Glutamatergic neuron (in vitro differentiated cells): ENCODE measurements at regions not wholly inside any gene's neighbourhood (a gene's known extent, or its start where the extent isn't known, plus 50 kb on each side); places are given as distances from the start of the nearest gene placed in this dataset.

ENCODE experiments used
- DNase-seq: peaks from one replicate; pipeline ENCODE4 v3.0.0; 2022
- H3K27ac Mint-ChIP-seq: one replicate; pipeline ENCODE4 v1.8.0; 2020; ENCODE audit warnings: mild to moderate bottlenecking, mixed read lengths, inconsistent platforms; ENCODE audit not compliant: unreplicated experiment
- H3K27me3 Mint-ChIP-seq: one replicate; pipeline ENCODE4 v1.8.0; 2020; ENCODE audit warnings: mild to moderate bottlenecking, moderate library complexity, mixed read lengths, inconsistent platforms; ENCODE audit not compliant: unreplicated experiment
- H3K36me3 Mint-ChIP-seq: one replicate; pipeline ENCODE4 v1.8.0; 2020; ENCODE audit warnings: mild to moderate bottlenecking, mixed read lengths, inconsistent platforms; ENCODE audit not compliant: unreplicated experiment
- H3K4me1 Mint-ChIP-seq: one replicate; pipeline ENCODE4 v1.8.0; 2020; ENCODE audit warnings: mild to moderate bottlenecking, low read depth, mixed read lengths, inconsistent platforms; ENCODE audit not compliant: unreplicated experiment
- H3K4me3 Mint-ChIP-seq: one replicate; pipeline ENCODE4 v1.8.0; 2020; ENCODE audit warnings: mild to moderate bottlenecking, mixed read lengths, inconsistent platforms; ENCODE audit not compliant: unreplicated experiment
- H3K9me3 Mint-ChIP-seq: one replicate; pipeline ENCODE4 v1.8.0; 2020; ENCODE audit warnings: mild to moderate bottlenecking, moderate library complexity, mixed read lengths, inconsistent platforms; ENCODE audit not compliant: unreplicated experiment
- TF ChIP-seq, protein P1 (sequence below): fragments of 200-600 bp; sonication (generic); IDR thresholded peaks from one replicate; pipeline ENCODE4 v1.5.0; 2021; ENCODE audit not compliant: partially characterized antibody, unreplicated experiment

DNA sequence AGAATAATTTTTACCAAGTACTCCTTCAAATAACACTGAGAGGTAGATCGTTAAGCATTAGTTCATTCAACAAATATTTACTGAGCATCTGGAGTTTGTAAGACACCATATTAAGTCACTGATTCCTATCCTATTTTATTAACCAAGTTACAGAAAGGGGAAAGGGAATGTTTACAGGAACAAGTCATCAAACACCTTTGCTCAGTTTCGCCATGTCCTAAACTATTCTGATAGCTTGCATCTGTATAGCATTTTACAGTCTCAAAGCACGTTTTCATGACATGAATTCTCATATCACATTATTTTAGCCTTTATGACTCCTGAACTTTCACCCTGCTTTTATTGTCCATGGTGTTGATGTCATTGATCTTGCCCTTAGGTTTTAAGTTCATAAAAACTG lies 89.2 kb downstream of the AREG start:
- no peak overlapping the region for H3K4me3 Mint-ChIP-seq
- no peaks in the 10 kb centered on the region for H3K9me3 Mint-ChIP-seq
- no peaks in the 10 kb centered on the region for H3K27me3 Mint-ChIP-seq
- DNase-seq: no peak
- no peaks in the 10 kb centered on the region for H3K4me1 Mint-ChIP-seq
- H3K36me3 Mint-ChIP-seq: no peaks in the 10 kb centered on the region
- H3K27ac Mint-ChIP-seq: no peak overlapping the region
- TF ChIP-seq, protein P1, sequence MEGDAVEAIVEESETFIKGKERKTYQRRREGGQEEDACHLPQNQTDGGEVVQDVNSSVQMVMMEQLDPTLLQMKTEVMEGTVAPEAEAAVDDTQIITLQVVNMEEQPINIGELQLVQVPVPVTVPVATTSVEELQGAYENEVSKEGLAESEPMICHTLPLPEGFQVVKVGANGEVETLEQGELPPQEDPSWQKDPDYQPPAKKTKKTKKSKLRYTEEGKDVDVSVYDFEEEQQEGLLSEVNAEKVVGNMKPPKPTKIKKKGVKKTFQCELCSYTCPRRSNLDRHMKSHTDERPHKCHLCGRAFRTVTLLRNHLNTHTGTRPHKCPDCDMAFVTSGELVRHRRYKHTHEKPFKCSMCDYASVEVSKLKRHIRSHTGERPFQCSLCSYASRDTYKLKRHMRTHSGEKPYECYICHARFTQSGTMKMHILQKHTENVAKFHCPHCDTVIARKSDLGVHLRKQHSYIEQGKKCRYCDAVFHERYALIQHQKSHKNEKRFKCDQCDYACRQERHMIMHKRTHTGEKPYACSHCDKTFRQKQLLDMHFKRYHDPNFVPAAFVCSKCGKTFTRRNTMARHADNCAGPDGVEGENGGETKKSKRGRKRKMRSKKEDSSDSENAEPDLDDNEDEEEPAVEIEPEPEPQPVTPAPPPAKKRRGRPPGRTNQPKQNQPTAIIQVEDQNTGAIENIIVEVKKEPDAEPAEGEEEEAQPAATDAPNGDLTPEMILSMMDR: no peak

DNA sequence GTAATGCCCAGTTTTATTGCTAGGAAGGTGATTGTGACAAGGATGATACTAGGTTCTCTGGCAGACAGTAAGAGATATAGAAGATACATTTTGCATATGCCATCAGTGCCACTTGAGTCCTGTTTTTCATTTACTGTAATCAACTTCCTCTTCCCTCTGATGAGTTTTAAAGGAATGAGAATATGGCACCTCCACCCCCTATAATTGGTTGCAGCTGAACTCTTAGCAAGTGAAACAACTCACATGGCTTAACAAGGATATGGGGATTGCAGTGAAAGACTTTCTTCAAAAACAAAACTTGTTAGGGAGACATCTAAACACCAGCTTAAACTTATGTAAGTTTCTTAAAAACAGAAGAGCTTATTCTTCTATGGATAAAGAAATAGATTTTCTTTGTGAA lies 90.0 kb downstream of the AREG start:
- no peak overlapping the region for H3K4me3 Mint-ChIP-seq
- H3K36me3 Mint-ChIP-seq: no peaks in the 10 kb centered on the region

DNA sequence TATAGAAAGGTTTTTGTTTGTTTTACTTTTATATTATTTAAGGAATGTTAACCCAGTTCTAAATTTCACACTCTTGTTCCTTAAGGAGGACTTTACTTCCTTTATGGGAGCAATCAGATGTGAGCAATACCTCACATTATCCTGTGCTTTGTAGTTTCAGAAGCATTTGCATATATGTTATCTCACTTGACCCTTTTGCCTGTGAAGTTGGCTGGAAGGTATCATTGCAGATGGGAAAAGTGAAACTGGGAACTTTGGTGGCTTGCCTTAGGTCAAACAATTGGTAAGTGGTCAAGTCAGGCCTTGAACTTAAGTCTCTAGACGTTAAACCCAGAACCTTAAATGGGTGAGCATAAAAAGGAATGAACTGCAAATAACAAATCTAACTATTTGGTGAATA lies 90.6 kb downstream of the AREG start:
- Mint-ChIP-seq H3K4me3 (no peak overlapping the region), H3K27me3 (no peaks in the 10 kb centered on the region), H3K36me3 (no peaks in the 10 kb centered on the region), H3K27ac (no peak overlapping the region), H3K9me3 (no peaks in the 10 kb centered on the region), H3K4me1 (no peaks in the 10 kb centered on the region)
- TF ChIP-seq, protein P1: no peak
- DNase-seq: no peak

More for the DNA sequence above, 90.0 kb downstream of the AREG start:
- Mint-ChIP-seq H3K9me3 (no peaks in the 10 kb centered on the region), H3K27me3 (no peaks in the 10 kb centered on the region), H3K27ac (no peak overlapping the region), H3K4me1 (no peaks in the 10 kb centered on the region)
- TF ChIP-seq, protein P1: no peak
- no peak for DNase-seq

DNA sequence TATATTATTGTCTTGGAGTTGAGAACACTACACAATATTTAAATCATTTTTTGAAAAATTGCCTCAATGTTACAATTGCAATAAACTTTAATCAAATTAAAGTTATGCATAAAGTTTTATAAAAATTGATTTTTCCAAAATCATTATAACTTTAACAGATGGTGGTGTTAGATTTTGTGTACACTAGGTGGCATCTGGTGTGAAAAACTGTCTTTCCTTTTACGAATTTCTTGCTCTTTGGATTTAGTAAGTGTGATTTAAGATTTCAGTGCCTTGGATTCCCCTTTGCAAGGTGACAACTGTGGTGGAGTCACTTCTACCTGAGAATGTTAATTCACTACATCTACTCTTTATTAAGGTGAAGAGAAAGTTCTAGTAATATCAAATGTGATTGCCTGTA lies 91.6 kb downstream of the AREG start:
- H3K9me3 Mint-ChIP-seq: no peaks in the 10 kb centered on the region
- no peak overlapping the region for H3K27ac Mint-ChIP-seq
- H3K4me1 Mint-ChIP-seq: no peaks in the 10 kb centered on the region
- no peak overlapping the region for H3K4me3 Mint-ChIP-seq
- TF ChIP-seq, protein P1: peak; percentile 23
- no peaks in the 10 kb centered on the region for H3K36me3 Mint-ChIP-seq
- no peaks in the 10 kb centered on the region for H3K27me3 Mint-ChIP-seq
- DNase-seq: no peak

DNA sequence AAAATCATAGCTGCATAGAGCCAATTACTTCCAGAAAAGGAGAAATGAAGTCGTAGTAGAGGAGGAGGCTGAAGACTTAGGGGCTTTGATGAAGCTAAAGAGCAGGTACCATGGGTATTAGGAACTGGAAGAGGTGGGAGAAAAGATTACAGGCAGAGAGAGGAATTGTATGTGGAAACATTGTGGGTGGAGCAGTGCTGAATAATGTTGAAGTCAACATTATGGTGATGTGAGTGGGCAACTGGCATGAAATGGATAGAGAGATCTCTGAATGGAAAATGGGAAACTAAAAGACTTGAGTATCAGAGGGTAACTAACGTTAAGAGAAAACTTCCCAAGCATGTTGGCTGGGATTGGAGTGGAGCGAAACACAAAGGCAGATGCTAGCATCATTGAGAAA lies 92.5 kb downstream of the AREG start:
- H3K9me3 Mint-ChIP-seq: no peaks in the 10 kb centered on the region

More for the DNA sequence above, 92.5 kb downstream of the AREG start:
- TF ChIP-seq, protein P1: no peak
- no peak for DNase-seq
- Mint-ChIP-seq H3K36me3 (no peaks in the 10 kb centered on the region), H3K27ac (no peak overlapping the region), H3K4me1 (no peaks in the 10 kb centered on the region), H3K27me3 (no peaks in the 10 kb centered on the region), H3K4me3 (no peak overlapping the region)
